Neural progenitor cell (in vitro differentiated cells): ENCODE measurements at regions not wholly inside any gene's neighbourhood (a gene's known extent, or its start where the extent isn't known, plus 50 kb on each side); places are given as distances from the start of the nearest gene placed in this dataset.

Experiments
- EZH2 ChIP-seq: fragments of 200-600 bp; sonication (generic); IDR thresholded peaks from 2 replicates; pipeline ENCODE4 v1.6.1; 2017; ENCODE audit warnings: antibody characterized with exemption, mild to moderate bottlenecking, moderate library complexity
- EZH2phosphoT487 ChIP-seq: fragments of 200-600 bp; sonication (generic); IDR thresholded peaks from 2 replicates; pipeline ENCODE4 v1.6.1; 2017; ENCODE audit warnings: antibody characterized with exemption
- TF ChIP-seq, protein P1 (sequence below): fragments of 200-600 bp; sonication (generic); IDR thresholded peaks from 2 replicates; pipeline ENCODE4 v1.5.1; 2017; ENCODE audit warnings: antibody characterized with exemption, mild to moderate bottlenecking

DNA sequence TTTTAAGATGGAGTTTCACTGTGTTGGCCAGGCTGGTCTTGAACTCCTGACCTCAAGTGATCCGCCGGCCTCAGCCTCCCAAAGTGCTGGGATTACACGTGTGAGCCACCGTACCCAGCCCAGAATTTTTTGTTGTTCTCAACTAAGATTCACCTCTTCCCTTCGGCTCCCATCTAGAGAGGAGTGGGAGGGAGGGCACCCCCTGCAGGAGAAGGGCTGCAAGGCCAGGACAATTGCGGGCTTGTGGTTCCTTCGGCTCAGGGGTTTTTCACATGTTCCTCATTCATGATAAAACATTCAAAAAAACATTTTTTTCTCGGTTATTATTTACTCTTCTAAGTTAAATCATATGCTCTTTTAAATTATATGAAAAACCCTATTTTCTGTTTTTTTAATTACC is 201.1 kb upstream of the LRRC4C start:
- TF ChIP-seq, protein P1, sequence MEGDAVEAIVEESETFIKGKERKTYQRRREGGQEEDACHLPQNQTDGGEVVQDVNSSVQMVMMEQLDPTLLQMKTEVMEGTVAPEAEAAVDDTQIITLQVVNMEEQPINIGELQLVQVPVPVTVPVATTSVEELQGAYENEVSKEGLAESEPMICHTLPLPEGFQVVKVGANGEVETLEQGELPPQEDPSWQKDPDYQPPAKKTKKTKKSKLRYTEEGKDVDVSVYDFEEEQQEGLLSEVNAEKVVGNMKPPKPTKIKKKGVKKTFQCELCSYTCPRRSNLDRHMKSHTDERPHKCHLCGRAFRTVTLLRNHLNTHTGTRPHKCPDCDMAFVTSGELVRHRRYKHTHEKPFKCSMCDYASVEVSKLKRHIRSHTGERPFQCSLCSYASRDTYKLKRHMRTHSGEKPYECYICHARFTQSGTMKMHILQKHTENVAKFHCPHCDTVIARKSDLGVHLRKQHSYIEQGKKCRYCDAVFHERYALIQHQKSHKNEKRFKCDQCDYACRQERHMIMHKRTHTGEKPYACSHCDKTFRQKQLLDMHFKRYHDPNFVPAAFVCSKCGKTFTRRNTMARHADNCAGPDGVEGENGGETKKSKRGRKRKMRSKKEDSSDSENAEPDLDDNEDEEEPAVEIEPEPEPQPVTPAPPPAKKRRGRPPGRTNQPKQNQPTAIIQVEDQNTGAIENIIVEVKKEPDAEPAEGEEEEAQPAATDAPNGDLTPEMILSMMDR = peak; percentile 46
- TF ChIP-seq EZH2phosphoT487 = no peak
- no peak for TF ChIP-seq EZH2
